HEK293 (cell line): ENCODE measurements at regions not wholly inside any gene's neighbourhood (a gene's known extent, or its start where the extent isn't known, plus 50 kb on each side); places are given as distances from the start of the nearest gene placed in this dataset.

Experiments used
- CTCF ChIA-PET: fragments of 350-600 bp; formaldehyde crosslinking; extraction: SDS; loops from one replicate; lab custom pipeline; 2021; ENCODE audit warnings: antibody characterized with exemption; lab: Yijun Ruan, JAX
- POLR2A ChIA-PET: fragments of 300-600 bp; formaldehyde crosslinking; extraction: SDS; loops from one replicate; lab custom pipeline; 2020; ENCODE audit warnings: antibody characterized with exemption, inconsistent platforms; lab: Yijun Ruan, JAX
- H3K27ac ChIP-seq: fragments of 200-500 bp; sonication (Bioruptor generic); 2 replicates; pipeline ENCODE4 v1.5.1; 2014; ENCODE audit warnings: low read depth, low read length, control low read depth, inconsistent platforms; ENCODE audit errors: extremely low read depth
- H3K36me3 ChIP-seq, 2 experiments: fragments of 200-500 bp in 1 of 2; sonication (Bioruptor generic) in 1 of 2; 1 replicate in 1 of 2; 2 replicates in 1 of 2; pipeline ENCODE4 v1.5.1; 2014 to 2017; ENCODE audit warnings: inconsistent platforms in 2 of 2, low read length in 2 of 2; ENCODE audit not compliant: control insufficient read depth in 2 of 2, insufficient read depth in 1 of 2
- H3K4me1 ChIP-seq: fragments of 200-500 bp; sonication (Bioruptor generic); 2 replicates; pipeline ENCODE4 v1.5.1; 2014; ENCODE audit warnings: mild to moderate bottlenecking, low read length, inconsistent platforms; ENCODE audit not compliant: control insufficient read depth, insufficient read depth
- H3K4me3 ChIP-seq: 2 replicates; pipeline ENCODE4 v1.5.1; 2011; ENCODE audit warnings: low read depth, mild to moderate bottlenecking, control low read depth, low read length, moderate library complexity
- H3K9me3 ChIP-seq: fragments of 200-500 bp; sonication (Bioruptor generic); 2 replicates; pipeline ENCODE4 v1.5.1; 2014; ENCODE audit warnings: low read depth, low read length, inconsistent platforms; ENCODE audit not compliant: control insufficient read depth, insufficient read depth
- GLI2 ChIP-seq: fragments of 450-650 bp; formaldehyde crosslinking; IDR thresholded peaks from 2 replicates; pipeline ENCODE4; 2017; ENCODE audit warnings: missing biosample characterization, missing genetic modification characterization, low read depth, borderline replicate concordance
- KLF1 ChIP-seq: fragments of 450-650 bp; formaldehyde crosslinking; IDR thresholded peaks from 2 replicates; pipeline ENCODE4 v1.5.1; 2016; ENCODE audit warnings: missing biosample characterization, missing genetic modification characterization
- PRDM1 ChIP-seq: fragments of 450-650 bp; formaldehyde crosslinking; IDR thresholded peaks from 2 replicates; pipeline ENCODE4; 2016; ENCODE audit warnings: missing biosample characterization, missing genetic modification characterization
- SP7 ChIP-seq: fragments of 450-650 bp; formaldehyde crosslinking; IDR thresholded peaks from 2 replicates; pipeline ENCODE4 v1.5.1; 2016; ENCODE audit warnings: missing biosample characterization, missing genetic modification characterization
- TRIM28 ChIP-seq: IDR thresholded peaks from 2 replicates; pipeline ENCODE4 v1.6.1; 2011; ENCODE audit warnings: low read length, control low read depth, borderline replicate concordance
- ZNF239 ChIP-seq: fragments of 450-650 bp; formaldehyde crosslinking; IDR thresholded peaks from 2 replicates; pipeline ENCODE4 v1.5.1; 2016; ENCODE audit warnings: missing biosample characterization, missing genetic modification characterization
- ZNF394 ChIP-seq: fragments of 450-650 bp; formaldehyde crosslinking; IDR thresholded peaks from 2 replicates; pipeline ENCODE4 v1.5.1; 2016; ENCODE audit warnings: missing biosample characterization, missing genetic modification characterization, mild to moderate bottlenecking, moderate library complexity, borderline replicate concordance
- ZNF433 ChIP-seq: fragments of 450-650 bp; formaldehyde crosslinking; IDR thresholded peaks from 2 replicates; pipeline ENCODE4 v1.5.1; 2016; ENCODE audit warnings: missing biosample characterization, missing genetic modification characterization, low read depth
- ZNF473 ChIP-seq: fragments of 450-650 bp; formaldehyde crosslinking; IDR thresholded peaks from 2 replicates; pipeline ENCODE4 v1.5.1; 2017; ENCODE audit warnings: missing biosample characterization, missing genetic modification characterization
- ZNF48 ChIP-seq: fragments of 450-650 bp; formaldehyde crosslinking; IDR thresholded peaks from 2 replicates; pipeline ENCODE4 v1.5.1; 2016; ENCODE audit warnings: missing biosample characterization, missing genetic modification characterization
- ZNF510 ChIP-seq: fragments of 450-650 bp; formaldehyde crosslinking; IDR thresholded peaks from 2 replicates; pipeline ENCODE4 v1.5.1; 2018; ENCODE audit warnings: mild to moderate bottlenecking, missing genetic modification characterization, missing biosample characterization; ENCODE audit not compliant: insufficient replicate concordance
- ZNF514 ChIP-seq: fragments of 450-650 bp; formaldehyde crosslinking; IDR thresholded peaks from 2 replicates; pipeline ENCODE4 v1.5.1; 2016; ENCODE audit warnings: missing biosample characterization, missing genetic modification characterization
- ZNF623 ChIP-seq: fragments of 450-650 bp; formaldehyde crosslinking; IDR thresholded peaks from 2 replicates; pipeline ENCODE4 v1.5.1; 2016; ENCODE audit warnings: missing biosample characterization, missing genetic modification characterization
- ZNF626 ChIP-seq: fragments of 450-650 bp; sonication (Bioruptor Pico); formaldehyde crosslinking; IDR thresholded peaks from 2 replicates; pipeline ENCODE4 v1.5.1; 2018; ENCODE audit warnings: missing biosample characterization, missing genetic modification characterization, inconsistent platforms
- ZNF658 ChIP-seq: fragments of 450-650 bp; formaldehyde crosslinking; IDR thresholded peaks from 2 replicates; pipeline ENCODE4; 2016; ENCODE audit warnings: missing biosample characterization, missing genetic modification characterization
- TF ChIP-seq, protein P1 (sequence below): fragments of 450-650 bp; formaldehyde crosslinking; IDR thresholded peaks from 2 replicates; pipeline ENCODE4; 2016; ENCODE audit warnings: missing biosample characterization, missing genetic modification characterization
- TF ChIP-seq, protein P2 (sequence below): fragments of 450-650 bp; formaldehyde crosslinking; conservative IDR thresholded peaks from 2 replicates; pipeline ENCODE4 v1.5.1; 2016; ENCODE audit warnings: low read depth, missing biosample characterization, missing genetic modification characterization
- TF ChIP-seq, protein P3 (sequence below): fragments of 450-650 bp; IDR thresholded peaks from 2 replicates; pipeline ENCODE4 v1.5.1; 2018; ENCODE audit warnings: missing biosample characterization, mild to moderate bottlenecking, missing genetic modification characterization

DNA sequence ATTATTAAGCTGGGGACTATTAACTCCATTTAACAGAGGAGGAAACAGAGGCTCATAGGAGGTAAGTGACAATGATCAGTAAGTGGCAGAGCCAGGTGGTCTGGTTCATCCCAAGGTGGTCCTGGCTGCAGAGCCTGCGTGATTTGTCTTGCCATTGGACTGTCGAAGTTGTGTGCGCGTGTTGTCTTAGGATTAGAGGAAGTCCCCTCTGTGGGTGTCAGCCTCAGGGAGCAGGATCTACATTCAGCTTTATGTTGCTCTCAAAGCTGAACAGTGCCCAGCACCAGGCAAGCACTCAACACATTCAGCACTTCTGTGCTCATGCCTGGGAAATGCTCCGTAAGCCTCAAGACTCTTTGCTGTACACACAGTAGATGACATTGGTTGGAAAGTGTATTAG is 139.5 kb downstream of the HERPUD2 start (continued):
- TF ChIP-seq, protein P1, sequence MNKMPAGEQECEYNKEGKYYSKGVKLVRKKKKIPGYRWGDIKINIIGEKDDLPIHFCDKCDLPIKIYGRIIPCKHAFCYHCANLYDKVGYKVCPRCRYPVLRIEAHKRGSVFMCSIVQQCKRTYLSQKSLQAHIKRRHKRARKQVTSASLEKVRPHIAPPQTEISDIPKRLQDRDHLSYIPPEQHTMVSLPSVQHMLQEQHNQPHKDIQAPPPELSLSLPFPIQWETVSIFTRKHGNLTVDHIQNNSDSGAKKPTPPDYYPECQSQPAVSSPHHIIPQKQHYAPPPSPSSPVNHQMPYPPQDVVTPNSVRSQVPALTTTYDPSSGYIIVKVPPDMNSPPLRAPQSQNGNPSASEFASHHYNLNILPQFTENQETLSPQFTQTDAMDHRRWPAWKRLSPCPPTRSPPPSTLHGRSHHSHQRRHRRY (tag by site-specific recombination), result no peak
- TF ChIP-seq ZNF394 (tag by site-specific recombination), result no peak
- TF ChIP-seq ZNF623 (tag by site-specific recombination), result no peak
- no peak for TF ChIP-seq GLI2 (tag by site-specific recombination)
- TF ChIP-seq ZNF658 (tag by site-specific recombination), result no peak
- TF ChIP-seq ZNF514 (tag by site-specific recombination), result no peak
- TF ChIP-seq ZNF473 (tag by site-specific recombination), result no peak

DNA sequence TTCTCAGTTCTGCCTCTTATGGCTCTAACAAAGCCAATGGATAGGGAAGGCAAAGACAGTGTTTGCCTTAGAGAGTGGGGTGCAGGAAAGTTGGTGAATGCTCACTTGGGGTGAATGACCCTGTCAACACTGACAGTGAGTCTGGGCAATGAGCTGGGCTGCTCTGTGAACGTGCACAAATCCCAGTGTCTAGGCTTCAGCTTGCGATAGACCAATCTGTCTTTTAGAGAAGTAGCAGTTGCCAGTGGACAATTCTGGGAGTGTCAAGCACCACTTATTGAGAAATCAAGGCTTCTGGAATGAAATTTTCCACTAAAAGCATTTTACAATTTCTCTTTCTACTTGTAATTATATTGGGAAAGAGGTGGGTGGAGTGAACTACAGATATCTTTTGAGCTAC is 141.4 kb downstream of the HERPUD2 start:
- H3K36me3 ChIP-seq, result no peaks in the 10 kb centered on the region
- no peak overlapping the region for H3K27ac ChIP-seq
- ChIA-PET CTCF (interaction anchor here (0.9 to 2.2 kb wide), 3 partner anchors 15 to 33 kb away, joined by 3 to 10 read pairs (median 7); no protein-coding TSS in a partner anchor), POLR2A (no interaction called here)
- H3K4me1 ChIP-seq, result no peaks in the 10 kb centered on the region
- no peak overlapping the region for H3K4me3 ChIP-seq
- TF ChIP-seq, protein P2, sequence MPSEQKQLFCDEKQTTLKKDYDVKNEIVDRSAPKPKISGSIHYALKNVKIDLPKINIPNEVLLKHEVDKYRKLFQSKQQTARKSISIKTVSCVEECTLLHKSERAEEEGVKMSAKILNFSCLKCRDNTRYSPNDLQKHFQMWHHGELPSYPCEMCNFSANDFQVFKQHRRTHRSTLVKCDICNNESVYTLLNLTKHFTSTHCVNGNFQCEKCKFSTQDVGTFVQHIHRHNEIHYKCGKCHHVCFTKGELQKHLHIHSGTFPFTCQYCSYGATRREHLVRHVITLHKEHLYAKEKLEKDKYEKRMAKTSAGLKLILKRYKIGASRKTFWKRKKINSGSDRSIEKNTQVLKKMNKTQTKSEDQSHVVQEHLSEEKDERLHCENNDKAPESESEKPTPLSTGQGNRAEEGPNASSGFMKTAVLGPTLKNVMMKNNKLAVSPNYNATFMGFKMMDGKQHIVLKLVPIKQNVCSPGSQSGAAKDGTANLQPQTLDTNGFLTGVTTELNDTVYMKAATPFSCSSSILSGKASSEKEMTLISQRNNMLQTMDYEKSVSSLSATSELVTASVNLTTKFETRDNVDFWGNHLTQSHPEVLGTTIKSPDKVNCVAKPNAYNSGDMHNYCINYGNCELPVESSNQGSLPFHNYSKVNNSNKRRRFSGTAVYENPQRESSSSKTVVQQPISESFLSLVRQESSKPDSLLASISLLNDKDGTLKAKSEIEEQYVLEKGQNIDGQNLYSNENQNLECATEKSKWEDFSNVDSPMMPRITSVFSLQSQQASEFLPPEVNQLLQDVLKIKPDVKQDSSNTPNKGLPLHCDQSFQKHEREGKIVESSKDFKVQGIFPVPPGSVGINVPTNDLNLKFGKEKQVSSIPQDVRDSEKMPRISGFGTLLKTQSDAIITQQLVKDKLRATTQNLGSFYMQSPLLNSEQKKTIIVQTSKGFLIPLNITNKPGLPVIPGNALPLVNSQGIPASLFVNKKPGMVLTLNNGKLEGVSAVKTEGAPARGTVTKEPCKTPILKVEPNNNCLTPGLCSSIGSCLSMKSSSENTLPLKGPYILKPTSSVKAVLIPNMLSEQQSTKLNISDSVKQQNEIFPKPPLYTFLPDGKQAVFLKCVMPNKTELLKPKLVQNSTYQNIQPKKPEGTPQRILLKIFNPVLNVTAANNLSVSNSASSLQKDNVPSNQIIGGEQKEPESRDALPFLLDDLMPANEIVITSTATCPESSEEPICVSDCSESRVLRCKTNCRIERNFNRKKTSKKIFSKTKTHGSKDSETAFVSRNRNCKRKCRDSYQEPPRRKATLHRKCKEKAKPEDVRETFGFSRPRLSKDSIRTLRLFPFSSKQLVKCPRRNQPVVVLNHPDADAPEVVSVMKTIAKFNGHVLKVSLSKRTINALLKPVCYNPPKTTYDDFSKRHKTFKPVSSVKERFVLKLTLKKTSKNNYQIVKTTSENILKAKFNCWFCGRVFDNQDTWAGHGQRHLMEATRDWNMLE (tag by site-specific recombination), result no peak
- TF ChIP-seq ZNF48, result no peak
- TF ChIP-seq SP7 (tag by site-specific recombination), result no peak
- TF ChIP-seq PRDM1, result no peak
- no peak for TF ChIP-seq ZNF626 (tag by site-specific recombination)
- H3K9me3 ChIP-seq, result no peaks in the 10 kb centered on the region

DNA sequence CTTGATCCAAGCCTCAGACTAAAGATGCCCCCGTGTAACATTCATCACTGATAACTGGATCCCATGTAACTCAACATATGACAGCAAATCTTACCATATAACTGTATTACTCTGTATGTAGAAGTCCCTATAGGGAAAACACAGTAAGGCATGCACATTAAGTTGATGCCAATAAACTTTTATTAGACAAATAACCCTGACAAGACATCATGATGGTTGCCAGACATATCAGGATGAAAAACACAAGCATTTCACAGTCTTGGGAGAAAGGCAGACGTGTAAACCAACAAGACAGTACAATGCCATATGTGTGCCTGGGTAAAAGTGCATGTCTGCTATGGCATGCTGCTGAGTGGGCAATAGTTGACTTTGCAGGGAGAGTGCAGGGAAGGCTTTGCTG is 142.2 kb downstream of the HERPUD2 start:
- no peaks in the 10 kb centered on the region for H3K4me1 ChIP-seq
- H3K4me3 ChIP-seq, result no peak overlapping the region
- H3K27ac ChIP-seq, result no peak overlapping the region
- ChIA-PET POLR2A (no interaction called here), CTCF (interaction anchor here (0.6 to 2.2 kb wide), 4 partner anchors 14 to 1646 kb away, joined by 3 to 10 read pairs (median 3); no protein-coding TSS in a partner anchor)
- TF ChIP-seq ZNF433 (no peak), KLF1 (no peak), ZNF239 (tag by site-specific recombination) (no peak), ZNF510 (tag by site-specific recombination) (no peak), TRIM28 (no peak)
- TF ChIP-seq, protein P3, sequence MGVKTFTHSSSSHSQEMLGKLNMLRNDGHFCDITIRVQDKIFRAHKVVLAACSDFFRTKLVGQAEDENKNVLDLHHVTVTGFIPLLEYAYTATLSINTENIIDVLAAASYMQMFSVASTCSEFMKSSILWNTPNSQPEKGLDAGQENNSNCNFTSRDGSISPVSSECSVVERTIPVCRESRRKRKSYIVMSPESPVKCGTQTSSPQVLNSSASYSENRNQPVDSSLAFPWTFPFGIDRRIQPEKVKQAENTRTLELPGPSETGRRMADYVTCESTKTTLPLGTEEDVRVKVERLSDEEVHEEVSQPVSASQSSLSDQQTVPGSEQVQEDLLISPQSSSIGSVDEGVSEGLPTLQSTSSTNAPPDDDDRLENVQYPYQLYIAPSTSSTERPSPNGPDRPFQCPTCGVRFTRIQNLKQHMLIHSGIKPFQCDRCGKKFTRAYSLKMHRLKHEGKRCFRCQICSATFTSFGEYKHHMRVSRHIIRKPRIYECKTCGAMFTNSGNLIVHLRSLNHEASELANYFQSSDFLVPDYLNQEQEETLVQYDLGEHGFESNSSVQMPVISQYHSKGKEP, result no peak
- H3K9me3 ChIP-seq, result no peaks in the 10 kb centered on the region
- no peaks in the 10 kb centered on the region for H3K36me3 ChIP-seq
